ENCODE measurements at regions not wholly inside any gene's neighbourhood (a gene's known extent, or its start where the extent isn't known, plus 50 kb on each side); places are given as distances from the start of the nearest gene placed in this dataset.

DNA sequence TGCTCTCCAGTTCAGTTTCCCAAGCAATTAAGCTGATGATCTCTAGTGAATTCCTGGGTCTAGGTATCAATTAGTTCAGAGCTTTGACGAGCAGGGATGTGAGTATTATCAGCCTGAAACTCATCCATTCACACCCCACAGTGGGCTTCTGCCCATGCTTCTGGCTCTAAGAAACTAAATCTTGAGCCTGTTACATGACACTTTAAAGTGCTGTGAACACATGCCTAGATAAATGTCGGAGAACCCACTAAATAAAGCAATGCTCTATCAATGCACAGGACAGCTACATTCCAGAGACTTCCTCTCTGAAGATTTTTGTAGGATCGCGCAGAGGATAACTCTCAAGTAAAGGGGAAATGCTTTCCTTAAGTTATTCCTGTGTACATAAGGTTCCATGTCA is 356.5 kb upstream of the TNP1 start:
- no peaks in the 10 kb centered on the region for H3K79me2 ChIP-seq (ENCODE audit: insufficient read depth, low read length)
- no TSS peak for BruUV-seq (replicated peaks)
- no peaks in the 10 kb centered on the region for H3K4me1 ChIP-seq (ENCODE audit: insufficient read depth, low read length)
- FAIRE-seq (no peak), DNase-seq (ENCODE audit: low spot score) (no peak), ATAC-seq (no peak)
- 43% methylated on average over 4 of the region's 4 CpGs for WGBS (ENCODE audit: low lambda C conversion rate)
- no peaks in the 10 kb centered on the region for H4K20me1 ChIP-seq (ENCODE audit: insufficient read depth, low read length)
- CTCF ChIA-PET (ENCODE audit: low intra/inter-chr PET ratio, low total read pairs): no interaction called here
- H3K9me3 ChIP-seq (ENCODE audit: low read length): no peaks in the 10 kb centered on the region
- H3K36me3 ChIP-seq (replicated peaks in 1 of 2; ENCODE audit: control insufficient read depth in 1 of 2, insufficient read depth in 2 of 2, low read length in 2 of 2): no peaks in the 10 kb centered on the region
- no peak overlapping the region for H3K4me2 ChIP-seq (ENCODE audit: low read depth, low read length)
- H3K27ac ChIP-seq (ENCODE audit: extremely low read length, insufficient read depth, low read length): no peak overlapping the region
- no peak for TF ChIP-seq CREM (IDR thresholded peaks at IDR 0.05)
- no peak for TF ChIP-seq CREM (CRISPR knock-in tag; IDR thresholded peaks at IDR 0.05)
- TF ChIP-seq MAZ (IDR thresholded peaks at IDR 0.05; ENCODE audit: borderline replicate concordance, low read depth, low read length): no peak
- no peak for TF ChIP-seq MAZ (CRISPR knock-in tag; IDR thresholded peaks at IDR 0.05; ENCODE audit: low read depth)
- TF ChIP-seq MZF1 (CRISPR knock-in tag; IDR thresholded peaks at IDR 0.05; ENCODE audit: borderline replicate concordance): no peak
- no peak for TF ChIP-seq NAIF1 (CRISPR knock-in tag; IDR thresholded peaks at IDR 0.05; ENCODE audit: borderline replicate concordance)
- TF ChIP-seq CHCHD3 (CRISPR knock-in tag; IDR thresholded peaks at IDR 0.05): no peak
- no peak for TF ChIP-seq NFE2L2 (IDR thresholded peaks at IDR 0.05; ENCODE audit: low read length)
- no peak for TF ChIP-seq ZSCAN22 (CRISPR knock-in tag; IDR thresholded peaks at IDR 0.05)
- no peak for TF ChIP-seq RFX1 (IDR thresholded peaks at IDR 0.05)
- TF ChIP-seq, protein P1, sequence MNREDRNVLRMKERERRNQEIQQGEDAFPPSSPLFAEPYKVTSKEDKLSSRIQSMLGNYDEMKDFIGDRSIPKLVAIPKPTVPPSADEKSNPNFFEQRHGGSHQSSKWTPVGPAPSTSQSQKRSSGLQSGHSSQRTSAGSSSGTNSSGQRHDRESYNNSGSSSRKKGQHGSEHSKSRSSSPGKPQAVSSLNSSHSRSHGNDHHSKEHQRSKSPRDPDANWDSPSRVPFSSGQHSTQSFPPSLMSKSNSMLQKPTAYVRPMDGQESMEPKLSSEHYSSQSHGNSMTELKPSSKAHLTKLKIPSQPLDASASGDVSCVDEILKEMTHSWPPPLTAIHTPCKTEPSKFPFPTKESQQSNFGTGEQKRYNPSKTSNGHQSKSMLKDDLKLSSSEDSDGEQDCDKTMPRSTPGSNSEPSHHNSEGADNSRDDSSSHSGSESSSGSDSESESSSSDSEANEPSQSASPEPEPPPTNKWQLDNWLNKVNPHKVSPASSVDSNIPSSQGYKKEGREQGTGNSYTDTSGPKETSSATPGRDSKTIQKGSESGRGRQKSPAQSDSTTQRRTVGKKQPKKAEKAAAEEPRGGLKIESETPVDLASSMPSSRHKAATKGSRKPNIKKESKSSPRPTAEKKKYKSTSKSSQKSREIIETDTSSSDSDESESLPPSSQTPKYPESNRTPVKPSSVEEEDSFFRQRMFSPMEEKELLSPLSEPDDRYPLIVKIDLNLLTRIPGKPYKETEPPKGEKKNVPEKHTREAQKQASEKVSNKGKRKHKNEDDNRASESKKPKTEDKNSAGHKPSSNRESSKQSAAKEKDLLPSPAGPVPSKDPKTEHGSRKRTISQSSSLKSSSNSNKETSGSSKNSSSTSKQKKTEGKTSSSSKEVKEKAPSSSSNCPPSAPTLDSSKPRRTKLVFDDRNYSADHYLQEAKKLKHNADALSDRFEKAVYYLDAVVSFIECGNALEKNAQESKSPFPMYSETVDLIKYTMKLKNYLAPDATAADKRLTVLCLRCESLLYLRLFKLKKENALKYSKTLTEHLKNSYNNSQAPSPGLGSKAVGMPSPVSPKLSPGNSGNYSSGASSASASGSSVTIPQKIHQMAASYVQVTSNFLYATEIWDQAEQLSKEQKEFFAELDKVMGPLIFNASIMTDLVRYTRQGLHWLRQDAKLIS (CRISPR knock-in tag; IDR thresholded peaks at IDR 0.05): no peak
- TF ChIP-seq ZSCAN29 (CRISPR knock-in tag; conservative IDR thresholded peaks at IDR 0.05): no peak
- no peak for TF ChIP-seq PHF5A (CRISPR knock-in tag; IDR thresholded peaks at IDR 0.05; ENCODE audit: low read depth, unreplicated experiment)
- TF ChIP-seq DPF2 (CRISPR knock-in tag; IDR thresholded peaks at IDR 0.05; ENCODE audit: borderline replicate concordance, low read depth): no peak
- TF ChIP-seq TAF1 (CRISPR knock-in tag; IDR thresholded peaks at IDR 0.05): no peak
- TF ChIP-seq, protein P2, sequence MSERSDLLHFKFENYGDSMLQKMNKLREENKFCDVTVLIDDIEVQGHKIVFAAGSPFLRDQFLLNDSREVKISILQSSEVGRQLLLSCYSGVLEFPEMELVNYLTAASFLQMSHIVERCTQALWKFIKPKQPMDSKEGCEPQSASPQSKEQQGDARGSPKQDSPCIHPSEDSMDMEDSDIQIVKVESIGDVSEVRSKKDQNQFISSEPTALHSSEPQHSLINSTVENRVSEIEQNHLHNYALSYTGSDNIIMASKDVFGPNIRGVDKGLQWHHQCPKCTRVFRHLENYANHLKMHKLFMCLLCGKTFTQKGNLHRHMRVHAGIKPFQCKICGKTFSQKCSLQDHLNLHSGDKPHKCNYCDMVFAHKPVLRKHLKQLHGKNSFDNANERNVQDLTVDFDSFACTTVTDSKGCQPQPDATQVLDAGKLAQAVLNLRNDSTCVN (CRISPR knock-in tag; IDR thresholded peaks at IDR 0.05; ENCODE audit: borderline replicate concordance): no peak
- TF ChIP-seq, protein P3, sequence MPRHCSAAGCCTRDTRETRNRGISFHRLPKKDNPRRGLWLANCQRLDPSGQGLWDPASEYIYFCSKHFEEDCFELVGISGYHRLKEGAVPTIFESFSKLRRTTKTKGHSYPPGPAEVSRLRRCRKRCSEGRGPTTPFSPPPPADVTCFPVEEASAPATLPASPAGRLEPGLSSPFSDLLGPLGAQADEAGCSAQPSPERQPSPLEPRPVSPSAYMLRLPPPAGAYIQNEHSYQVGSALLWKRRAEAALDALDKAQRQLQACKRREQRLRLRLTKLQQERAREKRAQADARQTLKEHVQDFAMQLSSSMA (CRISPR knock-in tag; IDR thresholded peaks at IDR 0.05): no peak
- POLR2A ChIA-PET: no interaction called here
- peaks cover 1 to 22% of the 10 kb centered on the region in 2 experiments; a peak in 4 of 5 replicates for H3K27me3 ChIP-seq (ENCODE audit: control insufficient read depth in 1 of 2, insufficient read depth in 2 of 2, low read length in 2 of 2)
- in situ Hi-C loops (cut with HindIII; ENCODE audit: extremely low pct_ligation_motif_present, low pct_unique_long_range_greater_than_20kb): no loop called here
- no peak overlapping the region for H3K4me3 ChIP-seq (replicated peaks in 1 of 3; ENCODE audit: insufficient read depth in 1 of 3, low read depth in 2 of 3, low read length in 3 of 3)
- H3K9ac ChIP-seq (ENCODE audit: insufficient read depth, low read depth, low read length): no peak overlapping the region
- no peak overlapping the region for H2AFZ ChIP-seq (ENCODE audit: low read length)
- intact Hi-C loops (cut with micrococcal nuclease; ENCODE audit: unreplicated experiment): no loop called here
